Mesothelial cell of epicardium (in vitro differentiated cells): ENCODE measurements at regions not wholly inside any gene's neighbourhood (a gene's known extent, or its start where the extent isn't known, plus 50 kb on each side); places are given as distances from the start of the nearest gene placed in this dataset.
A peak's percentile ranks its signal among the peaks of the same experiment; 100 is the strongest.
"Not testable (repeated sequence)": the region's sequence is repeated elsewhere in the genome, so short reads cannot be mapped to it uniquely, and the experiment has no call there.

ENCODE experiments used
- DNase-seq, 2 experiments: peaks; one replicate each; pipeline ENCODE4 v3.0.0; 2021; ENCODE audit warnings: low spot score in 2 of 2; ENCODE audit not compliant: unreplicated experiment in 2 of 2
- H3K27ac Mint-ChIP-seq: 2 replicates; pipeline ENCODE4 v1.8.0; 2021; ENCODE audit warnings: mixed read lengths
- H3K27me3 Mint-ChIP-seq: 2 replicates; pipeline ENCODE4 v1.8.0; 2021; ENCODE audit warnings: low read depth, mixed read lengths
- H3K36me3 Mint-ChIP-seq: 2 replicates; pipeline ENCODE4 v1.8.0; 2021; ENCODE audit warnings: mixed read lengths
- H3K4me1 Mint-ChIP-seq: 2 replicates; pipeline ENCODE4 v1.8.0; 2021; ENCODE audit warnings: mixed read lengths
- H3K4me3 Mint-ChIP-seq: 2 replicates; pipeline ENCODE4 v1.8.0; 2021; ENCODE audit warnings: mild to moderate bottlenecking, moderate library complexity, mixed read lengths
- H3K9me3 Mint-ChIP-seq: 2 replicates; pipeline ENCODE4 v1.8.0; 2021; ENCODE audit warnings: mixed read lengths
- CTCF ChIP-seq: fragments of 200-600 bp; sonication (generic); IDR thresholded peaks from one replicate; pipeline ENCODE4 v1.5.0; 2021; ENCODE audit warnings: antibody characterized with exemption; ENCODE audit not compliant: unreplicated experiment

- no peaks in the 10 kb centered on the region for H3K27me3 Mint-ChIP-seq
- peaks cover 3% of the 10 kb centered on the region for H3K36me3 Mint-ChIP-seq
- no peak overlapping the region for H3K4me3 Mint-ChIP-seq
- DNase-seq = no peak
- TF ChIP-seq CTCF = no peak
- H3K27ac Mint-ChIP-seq = no peak overlapping the region
- H3K4me1 Mint-ChIP-seq = no peaks in the 10 kb centered on the region
- peaks cover 13% of the 10 kb centered on the region for H3K9me3 Mint-ChIP-seq
Observed at GRCh38 chr13:64505336-64505910, 2724.7 kb downstream of the PCDH9 start.

GRCh38 chr13:64488731-64489130 is 2741.4 kb downstream of the PCDH9 start:
- no peaks in the 10 kb centered on the region for H3K27me3 Mint-ChIP-seq

GRCh38 chr13:64482373-64482772 is 2747.8 kb downstream of the PCDH9 start:
- Mint-ChIP-seq H3K36me3 (no peaks in the 10 kb centered on the region), H3K4me3 (no peak overlapping the region), H3K9me3 (peaks cover 5% of the 10 kb centered on the region), H3K27me3 (no peaks in the 10 kb centered on the region), H3K27ac (peak overlapping the region; percentile 64), H3K4me1 (peaks cover 32% of the 10 kb centered on the region)
- DNase-seq = no peak
- TF ChIP-seq CTCF = no peak

More at GRCh38 chr13:64488731-64489130, 2741.4 kb downstream of the PCDH9 start:
- Mint-ChIP-seq H3K27ac (no peak overlapping the region), H3K4me1 (no peaks in the 10 kb centered on the region), H3K4me3 (no peak overlapping the region), H3K36me3 (no peaks in the 10 kb centered on the region), H3K9me3 (peaks cover 7% of the 10 kb centered on the region)
- no peak for TF ChIP-seq CTCF
- DNase-seq = no peak

- H3K36me3 Mint-ChIP-seq = peaks cover 9% of the 10 kb centered on the region
- TF ChIP-seq CTCF = no peak
- peaks cover 17% of the 10 kb centered on the region for H3K9me3 Mint-ChIP-seq
- DNase-seq = no peak
- H3K27me3 Mint-ChIP-seq = no peaks in the 10 kb centered on the region
- H3K4me3 Mint-ChIP-seq = no peak overlapping the region
- peaks cover 32% of the 10 kb centered on the region for H3K4me1 Mint-ChIP-seq
- H3K27ac Mint-ChIP-seq = peak overlapping the region; percentile 82
Observed at GRCh38 chr13:64480672-64481071, 2749.5 kb downstream of the PCDH9 start.

GRCh38 chr13:64480211-64480610 is 2749.9 kb downstream of the PCDH9 start:
- Mint-ChIP-seq H3K4me1 (peaks cover 32% of the 10 kb centered on the region), H3K36me3 (peaks cover 11% of the 10 kb centered on the region), H3K27me3 (no peaks in the 10 kb centered on the region), H3K9me3 (peaks cover 21% of the 10 kb centered on the region), H3K4me3 (no peak overlapping the region), H3K27ac (peak overlapping the region; percentile 82)
- DNase-seq = no peak
- TF ChIP-seq CTCF = no peak

- no peak overlapping the region for H3K4me3 Mint-ChIP-seq
- TF ChIP-seq CTCF = no peak
- no peaks in the 10 kb centered on the region for H3K27me3 Mint-ChIP-seq
- H3K36me3 Mint-ChIP-seq = peaks cover 11% of the 10 kb centered on the region
- no peak overlapping the region for H3K27ac Mint-ChIP-seq
- DNase-seq = no peak
- peaks cover 31% of the 10 kb centered on the region for H3K4me1 Mint-ChIP-seq
- peaks cover 25% of the 10 kb centered on the region for H3K9me3 Mint-ChIP-seq
Observed at GRCh38 chr13:64477146-64477545, 2753.0 kb downstream of the PCDH9 start.

GRCh38 chr13:64476041-64476568 is 2754.0 kb downstream of the PCDH9 start:
- Mint-ChIP-seq H3K9me3 (peaks cover 25% of the 10 kb centered on the region), H3K36me3 (peaks cover 11% of the 10 kb centered on the region), H3K4me1 (peaks cover 25% of the 10 kb centered on the region)
- not testable (repeated sequence) for DNase-seq, H3K27me3 Mint-ChIP-seq, H3K4me3 Mint-ChIP-seq, H3K27ac Mint-ChIP-seq
